HG03521 (cell line): ENCODE measurements at regions not wholly inside any gene's neighbourhood (a gene's known extent, or its start where the extent isn't known, plus 50 kb on each side); places are given as distances from the start of the nearest gene placed in this dataset.
"Not testable (repeated sequence)": the region's sequence is repeated elsewhere in the genome, so short reads cannot be mapped to it uniquely, and the experiment has no call there.

Source experiments
- ATAC-seq: cut with Tn5 transposase; IDR thresholded peaks from one replicate; pipeline ENCODE4 v1.9.1; 2021; ENCODE audit warnings: mild to moderate bottlenecking, moderate library complexity; ENCODE audit not compliant: unreplicated experiment

DNA sequence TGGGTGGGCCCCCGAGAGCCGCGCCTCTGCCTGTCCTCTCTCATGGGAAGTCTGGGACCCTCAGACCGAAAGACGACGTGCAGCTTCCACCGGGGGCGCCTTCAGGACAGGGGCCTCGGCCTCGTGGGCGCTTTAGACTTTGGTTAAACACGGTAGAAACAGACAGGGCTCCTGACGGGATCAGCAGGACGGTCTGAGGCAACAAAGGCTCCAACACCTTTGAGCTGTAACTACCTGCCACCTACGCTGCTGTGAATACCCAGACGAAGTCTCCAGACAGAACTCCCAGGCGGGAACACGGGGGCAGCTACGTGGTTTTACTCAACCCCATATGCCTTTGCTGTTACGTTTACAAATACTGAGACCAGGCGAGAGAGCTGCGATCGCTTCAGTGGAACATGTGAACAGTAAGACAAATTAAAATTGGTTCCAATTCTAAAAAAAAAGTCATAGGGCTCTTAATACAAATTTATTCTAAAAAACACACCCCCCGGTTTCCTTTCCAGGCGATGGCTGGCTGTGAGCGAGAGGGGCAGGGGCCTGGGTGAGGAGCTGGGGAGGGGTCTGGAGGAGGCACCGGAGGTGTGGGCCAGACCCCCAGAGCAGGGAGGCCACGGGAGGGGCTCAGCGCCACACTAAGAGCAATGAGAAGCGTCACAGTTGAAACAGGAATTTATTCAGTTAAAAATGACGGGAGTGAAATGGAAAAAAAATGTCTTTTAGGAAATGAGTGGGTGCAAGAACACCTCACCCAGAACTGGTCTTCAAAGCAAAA, 453.2 kb downstream of the QKI start:
- no peak for ATAC-seq

DNA sequence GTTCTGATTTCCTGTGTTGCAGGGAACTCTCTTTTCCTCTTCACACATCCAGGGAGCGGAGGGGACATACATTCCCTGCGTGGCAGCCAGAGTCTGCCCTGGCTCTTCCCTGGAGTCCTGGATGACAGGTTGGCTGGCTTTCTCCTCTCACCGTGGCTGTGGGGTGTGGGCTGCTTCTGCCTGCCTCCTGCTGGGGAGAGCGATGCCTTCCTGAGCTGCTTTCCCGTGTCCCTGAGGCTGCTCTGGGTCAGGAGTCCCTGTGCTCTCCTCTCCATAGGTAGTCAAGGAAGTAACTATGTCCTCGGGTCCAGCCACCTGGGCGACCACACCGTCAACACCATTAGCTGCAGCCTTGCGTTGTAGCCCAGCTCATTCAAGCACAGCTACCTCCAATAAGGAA, 451.7 kb downstream of the QKI start:
- no peak for ATAC-seq

DNA sequence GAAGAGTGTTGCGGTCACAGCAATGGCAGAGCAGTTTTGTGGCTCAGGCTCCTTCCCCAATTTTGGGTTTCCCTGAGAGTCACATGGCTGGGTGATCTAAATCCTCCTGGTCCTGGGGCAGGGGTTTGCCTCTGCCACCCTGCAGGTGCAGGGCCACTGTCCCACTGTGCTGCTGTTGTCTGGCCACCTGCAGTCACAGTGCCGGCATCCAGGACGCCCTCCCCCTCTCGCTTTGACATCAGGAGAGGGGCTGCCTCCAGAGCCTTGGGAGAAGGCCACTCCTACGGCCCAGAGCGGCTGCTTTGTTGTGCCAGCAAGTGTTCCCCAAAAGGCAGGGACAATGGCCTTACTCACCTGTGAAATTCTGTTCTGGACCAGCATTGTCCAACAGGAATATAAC, 449.0 kb downstream of the QKI start:
- ATAC-seq = no peak

DNA sequence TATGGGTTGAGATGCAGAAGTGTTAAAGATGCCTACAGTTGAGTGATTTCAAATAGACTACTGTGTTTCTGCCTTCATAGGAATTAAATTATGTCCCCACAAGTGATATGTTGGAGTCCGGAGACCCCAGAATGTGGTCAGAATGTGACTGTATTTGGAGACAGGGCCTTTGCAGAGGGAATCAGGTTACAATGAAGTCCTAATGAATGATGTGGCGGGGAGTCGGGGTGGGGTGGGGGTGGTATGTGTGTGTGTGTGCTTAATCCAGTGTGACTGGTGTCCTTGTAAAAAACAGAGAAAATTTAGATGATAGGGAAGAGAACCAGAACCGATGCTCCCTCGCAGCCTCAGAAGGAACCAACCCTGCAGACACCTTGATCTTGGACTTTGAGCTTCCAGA, 448.2 kb downstream of the QKI start:
- no peak for ATAC-seq

DNA sequence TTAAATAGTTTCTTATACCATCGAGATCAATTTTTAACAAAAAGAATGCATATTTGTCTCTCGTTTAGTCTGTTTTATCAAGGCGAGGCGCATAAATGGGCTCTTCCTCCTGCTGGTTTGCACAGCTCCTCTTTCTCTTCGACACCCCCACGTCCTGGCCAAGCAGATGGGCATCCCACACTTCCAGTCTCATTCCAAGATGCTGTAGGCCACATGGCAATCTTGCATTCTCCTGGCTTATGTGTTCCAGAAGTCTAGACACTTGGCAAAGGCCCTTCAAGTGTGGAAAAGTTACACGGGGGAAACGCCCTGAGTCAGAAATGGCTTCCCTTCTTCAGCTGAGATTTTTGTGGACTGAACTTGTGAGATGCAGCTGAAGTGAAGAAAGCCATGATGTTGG, 447.1 kb downstream of the QKI start:
- no peak for ATAC-seq

DNA sequence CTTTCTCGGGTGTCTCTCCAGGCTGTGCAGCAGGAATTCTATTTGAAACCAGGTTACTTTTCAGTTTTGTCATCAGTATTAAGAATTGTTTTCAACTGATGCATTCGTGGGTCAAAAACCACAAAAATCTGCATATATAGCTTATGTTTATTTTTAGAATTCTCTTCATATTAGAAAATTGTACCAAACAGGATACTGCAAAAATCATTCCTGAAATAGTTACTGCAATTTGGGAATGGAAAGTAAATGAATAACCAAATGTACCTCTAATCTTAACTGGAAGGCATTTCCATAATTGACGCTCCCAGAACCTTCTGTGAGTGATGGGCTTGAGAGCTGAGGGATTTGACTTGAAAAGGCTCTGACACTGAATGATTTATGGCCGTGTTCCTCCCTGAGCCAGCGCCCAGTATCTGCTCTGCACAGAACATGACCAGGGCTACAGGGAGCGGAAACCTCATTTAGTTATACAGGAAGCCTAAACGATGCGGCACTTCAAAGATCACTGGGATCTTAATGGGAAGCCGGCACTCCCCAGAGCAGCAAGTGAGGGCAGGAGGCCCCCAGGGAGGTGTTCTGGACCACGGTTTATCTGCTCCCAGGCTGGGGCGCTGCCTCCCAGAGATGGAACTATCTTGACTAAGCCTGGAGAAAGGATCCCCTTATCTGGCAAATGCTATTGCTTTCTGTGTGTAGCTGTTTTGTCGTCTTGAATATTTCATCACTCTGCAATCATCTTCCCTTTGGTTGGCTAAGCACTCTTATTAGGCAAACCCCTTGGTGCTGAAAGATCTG, 446.0 kb downstream of the QKI start:
- no peak for ATAC-seq

DNA sequence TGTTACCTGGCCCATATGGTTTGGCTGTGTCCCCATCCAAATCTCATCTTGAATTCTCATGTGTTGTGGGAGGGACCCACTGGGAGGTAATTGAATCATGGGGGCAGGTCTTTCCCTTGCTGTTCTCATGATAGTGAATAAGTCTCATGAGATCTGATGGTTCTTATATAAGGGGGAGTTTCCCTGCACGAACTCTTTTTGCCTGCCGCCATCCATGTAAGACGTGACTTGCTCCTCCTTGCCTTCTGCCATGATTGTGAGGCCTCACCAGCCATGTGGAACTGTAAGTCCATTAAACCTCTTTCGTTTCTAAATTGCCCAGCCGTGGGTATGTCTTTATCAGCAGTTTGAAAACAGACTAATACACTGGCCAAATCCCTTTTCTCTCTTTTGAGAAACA, 444.4 kb downstream of the QKI start:
- not testable (repeated sequence) for ATAC-seq

DNA sequence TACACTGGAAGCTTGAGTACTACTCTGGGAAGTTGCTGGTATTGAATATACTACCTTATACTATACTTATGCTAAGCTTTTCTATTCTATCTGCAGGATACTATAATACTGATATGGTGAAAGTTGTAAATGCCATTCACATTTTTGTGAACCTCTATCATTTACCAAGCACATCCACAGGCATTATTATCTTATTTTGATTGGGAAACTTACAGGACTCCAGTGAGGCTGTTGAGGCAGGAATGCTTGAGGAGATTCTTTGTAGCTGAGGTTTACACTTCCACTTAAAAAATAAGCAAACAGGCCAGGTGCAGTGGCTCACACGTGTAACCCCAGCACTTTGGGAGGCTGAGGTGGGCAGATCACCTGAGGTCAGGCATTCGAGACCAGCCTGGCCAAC, 442.9 kb downstream of the QKI start:
- ATAC-seq = no peak

DNA sequence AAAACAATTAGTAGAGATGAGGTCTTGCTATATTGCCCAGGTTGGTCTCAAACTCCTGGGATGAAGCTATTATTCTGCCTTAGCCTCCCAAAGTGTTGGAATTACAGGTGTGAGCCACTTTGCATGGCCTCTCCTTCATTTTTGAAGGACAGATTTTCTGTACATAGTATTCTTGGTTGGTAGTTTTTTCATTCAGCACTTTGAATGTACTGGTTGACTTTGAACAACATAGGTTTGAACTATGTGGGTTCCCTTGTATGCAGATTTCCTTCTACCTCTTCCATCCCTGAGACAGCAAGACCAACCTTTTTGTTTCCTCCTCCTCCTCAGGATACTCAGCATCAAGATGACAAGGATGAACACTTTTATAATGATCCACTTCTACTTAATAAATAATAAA, 436.4 kb downstream of the QKI start:
- ATAC-seq = no peak

DNA sequence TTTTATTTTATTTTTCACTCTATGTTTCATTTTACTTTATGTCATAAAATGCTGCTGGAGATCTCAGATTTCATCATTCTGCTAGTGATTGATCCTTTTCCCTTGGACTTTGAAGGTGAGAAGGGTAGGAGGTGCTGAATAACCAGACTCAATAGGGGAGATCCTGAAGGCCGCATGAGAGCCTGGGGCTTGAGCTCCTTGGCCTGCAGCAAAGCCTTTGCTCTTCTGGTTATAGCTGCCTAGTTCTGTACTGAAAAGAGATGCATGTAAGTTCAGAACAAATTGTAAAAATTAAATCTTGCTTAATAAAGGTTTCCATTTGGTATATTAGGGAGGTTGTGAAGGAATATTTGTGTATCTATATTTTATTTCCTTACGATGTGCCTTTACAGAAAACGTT, 430.2 kb downstream of the QKI start:
- no peak for ATAC-seq

DNA sequence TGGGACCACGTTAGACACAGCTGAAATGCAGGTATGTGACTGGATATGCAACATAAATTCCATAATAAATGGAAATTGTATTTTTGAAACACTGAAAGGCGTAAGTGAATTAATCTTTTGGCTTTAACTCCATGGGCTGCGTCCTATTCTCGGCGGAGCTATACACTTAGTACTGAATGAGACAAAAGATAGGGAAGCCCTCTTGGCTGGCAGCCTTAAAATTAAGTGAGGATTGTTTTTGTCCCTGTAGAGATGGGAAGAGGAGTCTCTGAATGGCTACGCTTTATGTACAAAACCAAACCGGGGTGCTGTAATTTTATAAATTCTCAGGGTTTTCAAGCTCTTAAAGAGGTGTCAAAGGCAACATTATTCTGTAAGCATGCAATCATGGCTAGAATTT, 429.8 kb downstream of the QKI start:
- no peak for ATAC-seq

DNA sequence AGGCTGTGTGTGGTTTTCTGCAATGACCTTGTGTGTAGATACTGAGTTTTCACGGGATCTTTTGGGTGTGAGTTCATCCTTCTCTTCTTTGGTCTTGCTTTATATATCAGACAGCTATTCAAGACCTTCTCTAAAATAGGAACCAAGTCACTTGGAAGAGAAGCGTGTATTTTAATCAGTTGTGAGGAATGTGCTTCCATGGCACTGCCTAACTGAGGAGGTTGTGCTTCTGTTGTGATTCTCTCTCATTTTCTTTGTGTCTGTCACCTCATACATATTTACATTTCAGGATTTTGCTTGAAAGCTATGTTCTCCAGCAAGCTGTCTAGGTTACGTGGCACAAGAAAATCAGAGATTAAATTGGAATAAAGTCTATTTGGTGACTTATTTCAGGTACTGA, 428.7 kb downstream of the QKI start:
- no peak for ATAC-seq

DNA sequence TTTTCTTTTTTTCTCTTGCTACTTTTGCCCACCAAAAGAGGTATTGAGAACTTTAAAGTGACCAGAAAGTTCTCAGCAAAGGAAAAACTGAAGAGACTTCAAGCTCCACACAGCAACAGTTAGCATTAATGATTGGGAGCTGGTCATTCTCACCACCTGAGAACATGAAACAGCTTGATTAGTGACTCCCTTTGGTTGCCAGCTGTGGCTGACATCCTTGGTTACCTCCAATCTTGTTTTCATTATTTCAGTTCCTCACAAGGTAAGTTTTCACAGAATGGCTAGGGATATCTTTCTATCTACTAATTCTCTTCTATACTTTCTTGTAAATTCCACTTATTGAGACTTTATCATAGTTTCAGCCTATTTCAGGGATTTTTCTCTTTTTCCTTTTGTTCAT, 427.9 kb downstream of the QKI start:
- no peak for ATAC-seq

DNA sequence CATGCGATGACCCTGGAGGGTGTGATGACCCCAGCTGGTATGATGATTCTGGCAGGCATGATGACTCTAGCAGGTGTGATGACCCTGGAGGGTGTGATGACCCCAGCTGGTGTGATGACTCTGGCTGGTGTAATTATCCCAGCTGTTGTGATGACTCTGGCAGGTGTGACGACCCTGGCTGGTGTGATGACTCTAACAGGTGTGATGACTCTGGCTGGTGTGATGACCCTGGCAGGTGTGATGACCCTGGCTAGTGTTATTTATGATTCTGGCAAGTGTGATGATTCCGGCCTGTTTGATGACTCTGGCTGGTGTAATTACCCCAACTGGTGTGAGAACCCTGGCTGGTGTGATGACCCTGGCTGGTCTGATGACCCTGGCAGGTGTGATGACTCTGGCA, 427.2 kb downstream of the QKI start:
- no peak for ATAC-seq

DNA sequence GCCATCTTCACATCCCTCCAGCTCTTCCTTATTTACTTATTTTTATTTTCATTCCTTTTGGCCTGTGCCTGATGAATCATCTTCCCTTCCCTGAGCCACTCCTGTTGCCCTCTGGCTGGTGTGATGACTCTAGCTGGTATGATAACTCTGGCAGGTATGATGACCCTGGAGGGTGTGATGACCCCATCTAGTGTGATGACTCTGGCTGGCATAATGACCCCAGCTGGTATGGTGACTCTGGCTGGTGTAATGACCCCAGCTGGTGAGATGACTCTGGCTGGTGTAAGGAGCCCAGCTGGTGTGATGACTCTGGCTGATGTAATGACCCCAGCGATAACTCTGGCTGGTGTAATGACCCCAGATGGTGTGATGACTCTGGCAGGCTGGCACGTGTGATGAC, 426.8 kb downstream of the QKI start:
- no peak for ATAC-seq

DNA sequence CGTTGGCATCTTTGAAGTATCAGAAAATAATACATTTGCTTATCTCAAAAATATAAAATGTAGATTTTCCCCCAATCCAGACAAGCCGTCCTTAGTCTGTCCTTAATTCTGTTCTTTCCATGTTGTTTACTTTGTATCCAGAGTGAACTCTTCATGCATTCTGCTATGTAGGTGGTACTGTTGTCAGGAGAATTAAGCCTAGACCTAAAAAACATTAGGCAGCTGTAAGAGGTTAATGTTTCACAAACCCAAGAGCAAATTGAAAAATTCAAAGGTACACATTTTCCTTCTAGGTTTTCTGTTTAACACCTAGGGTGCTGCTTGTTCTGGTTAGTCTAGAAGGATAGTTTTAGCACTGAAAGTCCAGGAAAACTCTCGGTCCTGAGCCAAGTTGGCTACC, 426.4 kb downstream of the QKI start:
- ATAC-seq = no peak

DNA sequence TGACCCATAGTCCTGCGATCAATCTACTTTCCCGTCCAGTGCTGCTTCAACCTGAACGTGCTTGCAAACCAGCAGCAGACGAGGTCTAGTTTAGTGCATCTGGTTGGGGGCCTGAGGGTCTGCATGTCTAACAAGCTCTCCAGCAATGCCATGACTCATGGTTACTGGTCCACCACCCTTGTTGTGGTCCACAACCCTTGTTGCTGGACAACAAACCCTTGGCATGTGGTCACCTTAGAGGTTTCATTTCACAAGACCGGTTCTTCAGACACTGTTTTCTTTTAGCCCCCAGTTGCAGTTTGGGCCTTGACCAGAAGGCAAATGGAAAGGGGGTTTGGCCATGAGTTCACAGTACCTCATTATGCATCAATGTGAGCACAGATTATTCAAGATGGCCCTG, 424.8 kb downstream of the QKI start:
- ATAC-seq = no peak

DNA sequence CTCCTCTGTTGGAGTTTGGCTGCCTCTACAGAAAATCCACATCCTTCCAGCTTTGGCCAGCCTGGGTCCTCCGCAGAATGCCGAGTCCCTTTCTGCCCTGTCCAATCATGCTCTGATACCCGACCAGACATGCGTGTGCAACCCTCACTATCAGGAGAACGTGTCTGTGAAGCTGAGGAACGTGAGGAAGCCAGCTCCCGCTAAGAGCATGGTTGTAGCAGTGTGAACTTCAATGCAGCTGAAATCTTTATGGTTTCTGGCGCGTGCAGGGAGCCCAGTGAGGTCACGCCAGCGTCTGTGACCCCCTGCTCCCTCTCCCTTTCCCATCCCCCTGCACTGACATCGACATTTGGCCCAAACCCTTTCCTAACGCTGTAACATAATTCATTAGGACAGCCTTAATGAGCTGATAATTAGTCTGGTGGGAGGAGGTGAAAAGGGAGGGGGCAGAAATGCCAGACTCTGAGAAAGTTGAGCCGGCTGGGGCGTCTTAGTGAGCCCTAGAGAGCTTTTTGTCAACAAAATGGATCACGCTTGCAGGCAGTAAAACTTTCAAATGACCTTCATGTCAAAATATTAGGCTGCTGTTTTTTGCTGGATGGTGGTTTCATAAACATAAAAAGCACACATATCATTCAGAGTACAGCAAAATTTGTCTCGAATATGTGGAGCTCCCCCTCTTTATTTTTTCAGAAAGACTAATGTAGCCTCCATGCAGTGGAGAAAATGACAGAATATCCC, 423.3 kb downstream of the QKI start:
- ATAC-seq = no peak

DNA sequence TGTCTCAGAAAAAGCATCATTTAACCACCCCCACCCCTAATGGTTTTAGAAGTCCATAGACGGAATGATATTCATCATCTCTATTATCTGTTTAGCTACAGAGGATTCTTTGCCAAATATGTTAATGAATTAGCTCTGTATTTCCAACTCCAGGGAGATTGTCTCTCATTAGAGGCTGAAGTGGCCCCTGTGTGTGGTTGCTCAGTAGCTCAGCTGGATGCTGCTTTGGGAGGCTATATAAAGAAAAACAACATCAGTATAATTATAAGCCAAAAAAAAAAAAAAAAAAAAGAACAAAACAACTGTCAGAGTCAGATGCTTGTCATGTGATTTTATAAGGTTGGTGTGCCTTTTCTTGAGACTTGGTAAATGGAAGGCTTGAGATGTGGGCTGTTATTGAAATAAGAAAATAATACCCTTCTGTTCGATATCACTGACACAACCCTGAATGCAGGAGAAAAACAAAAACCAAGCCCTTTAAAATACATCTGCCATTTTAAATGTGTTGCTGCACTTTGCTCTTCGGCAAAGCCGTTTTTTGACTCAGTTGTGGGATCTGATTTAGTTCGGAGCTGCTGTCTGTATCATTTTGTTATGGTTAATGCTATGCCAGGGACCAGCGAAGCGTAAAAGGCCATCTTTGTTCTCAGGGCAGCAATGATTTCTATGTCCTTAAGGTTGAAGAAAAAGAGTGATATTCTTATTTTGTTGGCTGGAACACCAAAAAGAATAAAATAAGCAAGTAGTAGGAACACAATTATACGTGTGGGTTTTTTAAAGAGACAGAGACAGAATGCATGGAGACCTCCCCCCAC, 422.6 kb downstream of the QKI start:
- ATAC-seq = no peak

DNA sequence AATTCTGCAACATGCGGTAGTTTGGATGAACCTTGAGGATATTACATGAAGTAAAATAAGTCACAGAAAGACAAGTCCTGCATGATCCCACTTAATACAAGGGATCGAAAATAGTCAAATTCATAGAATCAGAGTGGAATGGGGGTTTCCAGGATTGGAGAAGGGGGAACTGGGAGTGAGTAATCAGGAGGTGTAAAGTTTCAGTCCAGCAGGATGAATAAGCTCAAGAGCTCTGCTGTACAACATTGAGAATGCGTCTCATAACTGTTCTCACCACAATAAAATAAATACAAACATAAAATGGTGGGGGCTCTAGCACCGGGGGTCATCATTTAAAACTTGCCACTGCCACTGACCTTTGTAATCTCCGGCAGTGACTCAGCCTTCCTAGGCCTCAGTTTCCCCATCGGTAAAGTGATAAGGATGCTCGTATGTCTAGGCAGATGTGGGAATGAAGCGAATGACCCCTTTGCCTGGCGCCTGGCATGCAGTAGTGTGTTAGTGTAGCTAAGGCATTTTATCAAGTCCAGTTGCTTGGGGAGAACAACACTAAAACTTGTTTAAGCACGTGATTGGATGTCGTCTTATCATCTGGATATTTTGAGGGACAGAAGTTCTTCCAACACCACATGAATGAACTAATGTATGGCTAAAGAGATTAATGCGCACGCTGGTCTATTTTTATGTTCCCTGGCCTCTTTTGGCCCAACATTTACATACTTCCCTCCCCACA, 421.1 kb downstream of the QKI start:
- no peak for ATAC-seq
